ENCODE measurements at regions not wholly inside any gene's neighbourhood (a gene's known extent, or its start where the extent isn't known, plus 50 kb on each side); places are given as distances from the start of the nearest gene placed in this dataset.

DNA sequence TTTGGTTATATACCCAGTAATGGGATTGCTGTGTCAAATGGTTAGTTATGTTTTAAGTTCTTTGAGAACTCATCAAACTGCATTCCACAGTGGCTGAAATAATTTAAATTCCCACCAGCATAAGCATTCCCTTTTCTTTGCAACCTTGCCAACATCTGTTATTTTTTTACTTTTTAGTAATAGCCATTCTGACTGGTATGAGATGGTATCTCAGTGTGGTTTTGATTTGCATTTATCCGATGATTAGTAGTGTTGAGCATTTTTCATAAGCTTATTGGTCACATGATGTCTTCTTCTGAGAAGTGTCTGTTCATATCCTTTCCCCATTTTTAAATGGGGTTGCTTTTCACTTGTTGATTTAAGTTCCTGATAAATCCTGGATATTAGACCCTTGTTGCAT, 435.7 kb upstream of the RIOK2 start:
- H3K4me1 ChIP-seq (ENCODE audit: control insufficient read depth, insufficient read depth, low read length) = no peaks in the 10 kb centered on the region
- no peak for ATAC-seq
- H3K9me3 ChIP-seq (ENCODE audit: control insufficient read depth, insufficient read depth, low read depth, low read length) = no peaks in the 10 kb centered on the region
- intact Hi-C loops (cut with micrococcal nuclease; ENCODE audit: unreplicated experiment) (no loop called here), in situ Hi-C loops (cut with HindIII; ENCODE audit: low pct_unique_long_range_greater_than_20kb, low sequenced_read_pairs) (no loop called here)
- no peak overlapping the region for H3K27ac ChIP-seq (ENCODE audit: low read length)
- no peaks in the 10 kb centered on the region for H3K36me3 ChIP-seq (ENCODE audit: control insufficient read depth, insufficient read depth, low read length)
- no peak for DNase-seq (ENCODE audit: low read depth, low spot score)
- H3K4me3 ChIP-seq (ENCODE audit: low read depth in 2 of 2, low read length in 2 of 2) = no peak overlapping the region
- no peaks in the 10 kb centered on the region for H3K27me3 ChIP-seq (ENCODE audit: control insufficient read depth, insufficient read depth, low read length)
- no TSS peak for BruUV-seq (replicated peaks)
- TF ChIP-seq REST (IDR thresholded peaks at IDR 0.05; ENCODE audit: insufficient read depth in 1 of 2, low read depth in 2 of 2, low read length in 1 of 2) = no peak
- no peak for TF ChIP-seq CTCF (IDR thresholded peaks at IDR 0.05)
- no peak for TF ChIP-seq SIN3A (IDR thresholded peaks at IDR 0.05; ENCODE audit: borderline replicate concordance, insufficient read depth, low read depth, low read length)
- no peak for TF ChIP-seq TCF7L2 (IDR thresholded peaks at IDR 0.05; ENCODE audit: low read depth, low read length)
- no peak for TF ChIP-seq POLR2AphosphoS5 (IDR thresholded peaks at IDR 0.05; ENCODE audit: low read depth, low read length)
- POLR2A ChIA-PET = no interaction called here
- CTCF ChIA-PET = no interaction called here

GRCh38 chr5:97623441-97623840, 440.4 kb upstream of the RIOK2 start:
- no peaks in the 10 kb centered on the region for H3K4me1 ChIP-seq (ENCODE audit: control insufficient read depth, insufficient read depth, low read length)
- ChIA-PET POLR2A (no interaction called here), CTCF (interaction anchor here (0.6 kb wide), 1 partner anchor 10 kb away, joined by 5 read pairs; no protein-coding TSS in a partner anchor)
- in situ Hi-C loops (cut with HindIII; ENCODE audit: low pct_unique_long_range_greater_than_20kb, low sequenced_read_pairs) (no loop called here), intact Hi-C loops (cut with micrococcal nuclease; ENCODE audit: unreplicated experiment) (no loop called here)
- no peak overlapping the region for H3K4me3 ChIP-seq (ENCODE audit: low read depth in 2 of 2, low read length in 2 of 2)
- no TSS peak for BruUV-seq (replicated peaks)
- no peak overlapping the region for H3K27ac ChIP-seq (ENCODE audit: low read length)
- H3K9me3 ChIP-seq (ENCODE audit: control insufficient read depth, insufficient read depth, low read depth, low read length) = no peaks in the 10 kb centered on the region
- DNase-seq (ENCODE audit: low read depth, low spot score) (no peak), ATAC-seq (no peak)
- H3K36me3 ChIP-seq (ENCODE audit: control insufficient read depth, insufficient read depth, low read length) = no peaks in the 10 kb centered on the region
- TF ChIP-seq POLR2AphosphoS5 (IDR thresholded peaks at IDR 0.05; ENCODE audit: low read depth, low read length) (no peak), TCF7L2 (IDR thresholded peaks at IDR 0.05; ENCODE audit: low read depth, low read length) (no peak), CTCF (IDR thresholded peaks at IDR 0.05) (no peak), REST (IDR thresholded peaks at IDR 0.05; ENCODE audit: insufficient read depth in 1 of 2, low read depth in 2 of 2, low read length in 1 of 2) (no peak), SIN3A (IDR thresholded peaks at IDR 0.05; ENCODE audit: borderline replicate concordance, insufficient read depth, low read depth, low read length) (no peak)
- H3K27me3 ChIP-seq (ENCODE audit: control insufficient read depth, insufficient read depth, low read length) = no peaks in the 10 kb centered on the region
